ENCODE measurements at regions not wholly inside any gene's neighbourhood (a gene's known extent, or its start where the extent isn't known, plus 50 kb on each side); places are given as distances from the start of the nearest gene placed in this dataset.
"Not testable (repeated sequence)": the region's sequence is repeated elsewhere in the genome, so short reads cannot be mapped to it uniquely, and the experiment has no call there.

DNA sequence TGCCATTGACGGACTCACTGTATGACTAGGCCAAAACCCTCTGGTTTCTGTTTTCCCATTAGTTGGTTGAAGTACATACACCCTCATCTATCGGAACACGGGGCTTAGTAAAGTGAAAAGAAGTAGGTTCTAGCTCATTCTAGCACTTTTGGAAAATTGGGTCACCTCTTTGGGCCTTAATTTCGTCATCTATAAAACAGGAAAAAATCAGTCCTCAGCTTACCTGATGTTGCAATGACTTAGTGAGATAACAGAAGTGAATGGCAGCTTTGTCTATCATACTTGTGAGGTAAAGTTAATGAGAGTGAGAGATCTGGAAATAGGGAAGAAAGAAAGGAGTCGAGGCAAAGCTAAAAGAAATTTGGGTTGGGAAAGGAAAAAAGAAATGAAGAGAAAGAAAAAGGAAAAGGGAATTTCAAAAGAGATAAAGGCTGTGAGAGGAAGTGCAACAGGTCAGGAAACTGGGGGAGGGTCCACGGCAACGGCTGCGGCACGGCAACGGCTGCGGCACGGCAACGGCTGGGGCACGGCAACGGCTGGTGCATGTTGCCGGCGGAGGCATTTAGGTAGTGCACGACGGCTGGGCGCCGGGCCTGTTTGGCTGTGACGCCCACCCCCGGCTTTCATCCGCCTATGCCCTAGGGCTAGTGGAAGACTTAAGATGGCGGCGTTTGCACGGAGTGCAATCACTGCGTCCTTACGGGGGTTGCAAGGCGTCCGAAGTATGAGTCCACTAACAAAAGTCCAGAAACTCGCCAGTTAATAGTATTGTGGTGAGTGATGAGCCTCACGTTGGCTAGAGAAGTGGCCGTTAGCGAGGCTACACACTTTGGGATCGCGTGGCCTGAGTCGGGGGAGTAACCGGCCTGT lies 91.4 kb upstream of the XIST start:
- peak; percentile 52 for DNase-seq (ENCODE audit: low read depth)

DNA sequence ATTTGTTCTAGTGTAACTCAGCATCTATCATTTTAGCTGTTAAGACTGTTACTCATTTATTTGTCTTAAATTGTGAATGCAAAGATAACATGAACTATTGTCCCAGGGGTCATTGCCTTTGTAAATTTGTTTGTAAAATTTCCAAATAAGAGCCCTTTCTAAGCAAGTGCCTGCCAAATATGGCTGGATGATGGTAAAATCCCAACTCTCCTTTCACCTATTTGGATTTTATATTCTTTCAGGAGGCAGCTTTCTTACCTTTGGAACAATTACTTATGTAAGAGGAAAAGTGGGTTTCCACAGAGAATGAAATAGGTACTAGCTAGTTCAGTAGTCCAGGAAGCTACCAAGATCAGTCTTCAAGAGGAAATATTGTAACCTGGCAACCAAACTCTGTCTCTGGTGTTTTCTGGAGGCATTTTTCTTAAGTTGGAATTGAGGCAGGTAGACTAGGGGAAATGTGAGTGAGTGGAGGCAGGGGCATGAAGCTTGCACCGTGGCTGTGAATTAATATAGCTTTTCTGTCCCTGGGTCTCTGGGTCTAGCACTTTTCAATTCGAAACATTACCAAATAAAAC lies 88.5 kb upstream of the XIST start:
- no peak for DNase-seq (ENCODE audit: low read depth)

DNA sequence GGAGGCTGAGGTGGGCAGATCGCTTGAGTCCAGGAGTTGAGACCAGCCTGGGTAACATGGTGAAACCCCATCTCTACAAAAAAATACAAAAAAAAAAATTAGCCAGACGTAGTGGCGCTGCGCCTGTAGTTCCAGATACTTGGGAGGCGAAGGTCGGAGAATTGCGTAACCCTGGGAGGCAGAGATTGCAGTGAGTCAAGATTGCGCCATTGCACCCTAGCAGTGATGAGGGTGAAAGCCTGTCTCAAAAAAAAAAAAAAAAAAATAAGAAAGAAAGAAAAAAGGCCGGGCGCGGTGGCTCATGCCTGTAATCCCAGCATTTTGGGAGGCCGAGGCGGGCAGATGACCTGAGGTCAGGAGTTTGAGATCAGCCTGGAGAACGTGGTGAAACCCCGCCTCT lies 85.3 kb upstream of the XIST start:
- not testable (repeated sequence) for DNase-seq (ENCODE audit: low read depth)

DNA sequence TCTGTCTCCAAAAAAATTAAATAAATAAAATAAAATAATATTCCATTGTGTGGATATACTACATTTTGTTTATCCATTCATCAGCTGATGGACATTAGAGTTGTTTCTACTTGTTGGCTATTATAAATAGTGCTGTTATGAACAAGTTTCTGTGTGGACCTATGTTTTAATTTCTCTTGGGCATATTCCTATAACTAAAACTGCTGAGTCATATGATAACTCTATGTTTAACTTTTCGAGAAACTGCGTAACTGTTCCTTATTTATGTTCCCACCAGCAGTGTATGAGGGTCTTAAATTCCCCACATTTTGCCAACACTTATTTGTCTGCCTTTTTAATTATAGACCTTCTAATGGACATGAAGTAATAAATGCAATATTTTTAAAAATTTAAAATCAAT lies 80.0 kb upstream of the XIST start:
- DNase-seq (ENCODE audit: low read depth) = no peak

DNA sequence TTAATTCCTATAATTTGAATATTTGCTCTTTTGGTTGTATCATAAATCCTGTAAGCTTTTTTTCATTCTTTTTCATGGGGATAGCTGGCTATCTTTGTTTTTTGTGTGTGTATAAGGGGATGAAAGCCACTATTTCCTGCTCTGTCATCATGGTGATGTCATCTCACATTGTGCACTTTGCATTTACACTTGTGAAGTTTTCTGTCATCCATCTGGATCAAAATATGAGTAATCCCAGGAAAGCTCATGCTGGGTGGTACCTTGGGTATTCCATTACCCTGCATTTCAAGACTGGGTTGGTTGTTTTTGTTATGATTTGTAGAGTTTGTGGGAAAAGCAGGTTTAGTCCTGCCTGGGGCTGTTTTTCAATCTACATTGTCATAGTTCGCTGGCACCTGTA lies 77.8 kb upstream of the XIST start:
- no peak for DNase-seq (ENCODE audit: low read depth)

DNA sequence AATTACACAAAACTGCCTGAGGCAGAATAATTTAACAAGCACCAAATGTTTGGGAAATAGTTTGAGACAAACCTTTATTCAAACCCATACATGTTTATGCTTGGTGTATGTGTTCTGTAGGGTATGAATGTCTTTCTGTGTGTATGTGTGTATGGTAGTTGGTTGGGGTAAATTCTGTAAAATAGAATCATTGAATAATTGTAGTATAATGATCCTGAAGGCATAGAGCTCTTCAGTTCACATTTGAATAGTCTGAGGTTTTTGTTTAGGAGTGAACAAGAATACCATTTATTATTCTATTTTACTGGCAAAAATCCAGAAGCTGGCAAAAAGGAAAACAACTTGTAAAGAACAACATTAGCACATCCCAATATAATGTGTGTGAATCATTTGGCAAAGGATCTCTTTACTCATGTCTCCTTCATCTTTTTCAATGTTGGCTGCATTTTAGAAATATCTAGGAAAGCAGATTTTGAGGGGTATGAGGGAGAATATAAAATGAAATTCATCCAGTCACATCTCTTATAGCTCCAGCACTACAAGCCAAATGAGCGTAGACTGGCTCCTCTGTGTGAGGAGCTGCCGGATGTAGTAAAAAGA lies 70.4 kb upstream of the XIST start:
- no peak for DNase-seq (ENCODE audit: low read depth)

DNA sequence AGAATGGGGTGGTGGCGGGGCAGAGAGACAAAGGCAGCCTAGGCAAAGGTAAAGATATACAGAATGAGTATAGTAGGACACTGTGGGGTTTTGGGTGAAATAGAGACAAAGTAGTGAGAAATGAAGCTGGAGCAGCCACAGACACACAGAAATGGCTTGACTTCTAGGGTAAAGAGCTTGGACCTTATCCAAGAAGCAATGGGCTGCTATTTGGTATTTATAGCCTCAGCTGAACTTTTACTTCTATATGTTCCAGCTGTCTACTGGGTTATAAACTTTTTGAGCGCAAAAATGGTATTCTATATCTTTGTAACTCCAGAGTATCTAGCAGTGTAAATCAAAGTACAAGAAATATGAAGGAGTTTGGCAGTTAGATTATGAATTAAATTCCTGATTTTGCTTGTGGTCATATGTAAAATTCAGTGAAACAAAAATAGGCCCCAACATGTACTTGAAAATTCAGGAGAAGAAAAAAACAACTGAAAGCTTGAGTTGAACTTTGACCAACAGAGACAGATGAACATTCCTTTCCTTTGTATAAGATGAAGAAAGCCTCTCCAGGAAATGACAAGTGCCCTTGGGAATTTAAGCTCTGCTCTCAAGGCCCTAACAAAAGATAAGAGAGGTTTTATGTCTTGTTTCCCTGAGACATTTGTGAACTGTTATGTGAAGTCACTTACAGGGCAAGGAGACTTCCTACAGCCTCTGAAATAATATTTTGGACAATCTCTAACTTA lies 64.6 kb upstream of the XIST start:
- no peak for DNase-seq (ENCODE audit: low read depth)

DNA sequence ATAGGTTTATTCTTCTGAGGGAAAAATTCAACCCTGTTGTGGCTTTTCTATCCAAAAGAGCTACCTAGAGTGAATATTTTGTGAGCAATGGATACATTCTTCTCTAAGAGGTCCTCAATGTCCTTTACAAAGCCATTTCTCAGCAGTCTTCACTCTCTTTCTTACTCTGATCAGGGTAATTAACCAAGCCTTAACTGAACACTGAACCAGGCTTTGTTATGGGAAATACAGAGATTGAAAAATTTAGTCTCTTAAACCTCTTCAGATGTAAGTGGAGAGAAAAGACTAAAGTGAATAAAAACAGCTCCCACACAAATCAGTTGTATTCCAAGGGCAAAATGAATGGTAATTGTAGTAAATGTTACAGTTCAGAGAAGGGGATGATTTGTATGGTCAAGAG lies 64.0 kb upstream of the XIST start:
- DNase-seq (ENCODE audit: low read depth) = no peak

DNA sequence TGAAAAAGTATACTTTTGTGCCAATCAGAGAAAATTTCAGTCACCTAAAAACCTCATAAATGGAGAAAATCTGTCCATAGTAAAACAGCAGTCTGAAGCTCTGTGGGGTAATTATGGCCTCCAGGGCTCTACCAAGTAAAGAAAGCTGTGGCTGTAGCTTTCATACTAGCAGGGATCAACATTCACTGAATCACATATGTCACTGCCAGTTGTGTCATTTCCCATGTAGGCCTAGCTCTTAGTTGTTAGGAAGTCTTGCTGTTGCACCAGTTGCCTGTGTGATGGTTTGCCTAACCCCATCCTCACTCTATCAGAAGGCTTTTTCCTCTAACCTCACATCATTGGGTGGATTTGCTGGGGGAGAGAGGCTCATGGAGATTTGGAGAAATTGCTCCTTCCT lies 62.3 kb upstream of the XIST start:
- DNase-seq (ENCODE audit: low read depth) = not testable (repeated sequence)

DNA sequence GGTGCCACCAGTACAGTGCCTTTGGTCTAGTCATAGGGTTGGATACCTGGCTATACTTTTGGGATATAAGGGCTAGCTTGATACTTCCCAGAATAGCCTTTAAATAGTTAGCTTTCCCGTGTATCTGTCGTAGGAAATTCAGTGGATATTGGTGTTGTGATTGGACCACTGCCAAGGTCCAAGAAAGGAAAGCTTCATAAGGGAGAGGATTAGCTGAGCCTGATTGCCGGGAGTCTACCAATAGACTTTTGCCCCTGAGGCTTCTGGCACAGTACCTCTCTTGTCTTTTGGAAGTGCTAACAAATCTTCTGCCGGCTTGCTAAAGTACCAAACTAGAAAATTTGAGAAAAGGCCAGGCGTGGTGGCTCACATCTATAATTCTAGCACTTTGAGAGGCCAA lies 61.1 kb upstream of the XIST start:
- DNase-seq (ENCODE audit: low read depth) = no peak

DNA sequence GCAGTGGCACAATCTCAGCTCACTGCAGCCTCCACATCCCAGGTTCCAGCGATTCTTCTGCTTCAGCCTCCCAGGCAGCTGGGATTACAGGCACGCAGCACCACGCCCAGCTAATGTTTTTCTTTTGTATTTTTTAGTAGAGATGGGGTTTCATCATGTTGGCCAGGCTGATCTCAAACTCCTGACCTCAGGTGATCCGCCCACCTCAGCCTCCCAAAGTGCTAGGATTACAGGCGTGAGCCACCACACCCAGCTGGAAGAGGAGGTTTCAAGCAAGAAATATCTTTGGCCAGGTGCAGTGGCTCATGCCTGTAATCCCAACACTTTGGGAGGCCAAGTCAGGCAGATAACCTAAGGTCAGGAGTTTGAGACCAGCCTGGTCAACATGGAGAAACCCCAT lies 59.4 kb upstream of the XIST start:
- not testable (repeated sequence) for DNase-seq (ENCODE audit: low read depth)

DNA sequence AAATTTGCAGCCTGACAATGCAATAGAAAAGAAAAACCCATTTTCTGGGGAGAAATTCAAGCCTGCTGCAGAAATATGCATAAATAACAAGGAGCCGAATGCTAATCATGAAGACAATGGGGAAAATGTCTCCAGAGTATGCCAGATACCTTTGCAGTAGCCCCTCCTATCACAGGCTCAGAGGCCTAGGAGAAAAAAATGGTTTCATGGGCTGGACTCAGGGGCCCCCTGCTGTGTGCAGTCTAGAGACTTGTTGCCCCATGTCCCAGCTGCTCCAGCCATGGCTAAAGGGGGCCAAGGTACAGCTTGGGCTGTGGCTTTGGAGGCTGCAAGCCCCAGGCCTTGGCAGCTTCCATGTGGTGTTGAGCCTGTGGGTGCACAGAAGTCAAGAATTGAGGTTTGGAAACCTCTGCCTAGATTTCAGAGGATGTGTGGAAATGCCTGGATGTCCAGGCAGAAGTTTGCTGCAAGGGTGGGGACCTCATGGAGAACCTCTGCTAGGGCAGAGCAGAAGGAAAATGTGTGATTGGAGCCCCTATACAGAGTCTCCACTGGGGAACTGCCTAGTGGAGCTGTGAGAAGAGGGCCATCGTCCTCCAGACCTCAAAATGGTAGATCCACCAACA lies 53.3 kb upstream of the XIST start:
- not testable (repeated sequence) for DNase-seq (ENCODE audit: low read depth)

DNA sequence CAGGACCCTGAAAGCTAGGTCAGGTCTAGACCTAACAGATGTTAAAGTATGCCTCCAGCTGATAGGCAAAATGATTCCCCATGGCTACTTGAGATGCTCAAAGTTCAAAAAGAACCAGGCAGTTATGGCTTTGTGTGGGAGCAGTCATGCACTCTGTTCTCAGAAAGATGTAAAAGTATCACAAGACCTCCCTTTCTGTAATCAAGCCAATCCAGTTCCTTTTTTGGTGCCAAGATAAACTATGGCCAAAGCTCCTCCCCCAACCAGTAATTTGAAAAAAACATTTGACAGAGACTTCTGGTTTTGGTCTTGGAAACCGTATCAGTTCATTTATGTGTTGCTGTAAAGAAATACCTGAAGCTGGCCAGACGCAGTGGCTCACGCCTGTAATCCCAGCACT lies 51.4 kb upstream of the XIST start:
- DNase-seq (ENCODE audit: low read depth) = no peak

All from stimulated activated CD8-positive, alpha-beta memory T cell treated with anti-CD3 and anti-CD28 coated beads, Interleukin-15, amount 100 ng/mL, for 1 hour (primary cell).